ENCODE measurements at regions not wholly inside any gene's neighbourhood (a gene's known extent, or its start where the extent isn't known, plus 50 kb on each side); places are given as distances from the start of the nearest gene placed in this dataset.

DNA sequence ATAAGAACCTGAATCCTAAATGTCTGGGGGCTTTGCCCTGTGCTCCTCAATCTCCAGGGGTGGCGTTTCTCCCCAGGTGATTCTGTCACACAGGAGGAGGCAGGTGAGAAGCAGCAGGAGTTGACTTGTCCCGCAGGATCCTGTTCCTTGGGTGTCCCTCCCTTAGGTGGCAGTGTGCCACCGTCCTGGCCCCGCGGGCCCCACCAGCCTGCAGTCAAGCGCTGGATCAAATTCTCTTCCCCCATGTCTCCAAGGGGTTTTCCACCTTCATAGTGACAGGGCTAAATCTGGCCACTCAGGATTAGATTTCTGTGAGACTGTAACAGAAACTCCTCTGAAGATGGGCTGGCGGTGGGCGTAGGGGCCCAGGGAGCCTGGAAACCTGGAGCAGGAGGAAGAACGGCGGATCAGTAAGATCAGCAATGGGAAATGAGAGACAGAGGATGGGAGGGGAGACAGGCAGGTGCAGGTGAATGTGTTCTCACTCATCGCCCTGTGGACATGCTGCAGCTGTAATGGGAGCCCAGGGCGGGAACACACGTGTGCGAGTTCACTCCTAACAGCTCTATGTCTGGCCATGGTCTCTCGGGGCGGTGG lies 329.2 kb upstream of the COBL start:
- Histone ChIP-seq H2AFZ (replicated peaks; ENCODE audit: low read length, poor library complexity) (no peak overlapping the region), H2BK20ac (ENCODE audit: low read depth, low read length) (no peak overlapping the region), H2BK120ac (ENCODE audit: low read depth, low read length) (no peak overlapping the region), H3K9me3 (ENCODE audit: control insufficient read depth, insufficient read depth, low read length) (peaks cover 36% of the 10 kb centered on the region), H3K4me3 (ENCODE audit: insufficient read depth, low read depth, low read length) (no peak overlapping the region), H3K23ac (ENCODE audit: low read depth, low read length) (no peak overlapping the region), H3K14ac (replicated peaks; ENCODE audit: low read depth, low read length) (no peak overlapping the region), H3K4me2 (ENCODE audit: low read depth, low read length) (no peak overlapping the region), H3K4ac (ENCODE audit: low read depth, low read length) (no peak overlapping the region), H3K56ac (ENCODE audit: extremely low read depth, insufficient read depth, low read length) (no peak overlapping the region), H2BK15ac (ENCODE audit: low read depth, low read length) (no peak overlapping the region), H3K36me3 (ENCODE audit: control insufficient read depth, insufficient read depth, low read length) (no peaks in the 10 kb centered on the region), H3K18ac (ENCODE audit: low read depth, low read length) (no peak overlapping the region), H3K9ac (ENCODE audit: low read depth, low read length) (no peak overlapping the region), H3K27me3 (ENCODE audit: control insufficient read depth, insufficient read depth, low read length) (no peaks in the 10 kb centered on the region), H4K91ac (ENCODE audit: insufficient read depth, low read depth, low read length) (no peak overlapping the region), H4K5ac (ENCODE audit: low read depth, low read length) (no peak overlapping the region), H4K20me1 (ENCODE audit: insufficient read depth, low read length) (no peaks in the 10 kb centered on the region), H2AK9ac (replicated peaks; ENCODE audit: low read depth, low read length, poor library complexity) (no peak overlapping the region), H3K4me1 (ENCODE audit: control insufficient read depth, insufficient read depth, low read length) (no peaks in the 10 kb centered on the region), H4K8ac (ENCODE audit: low read depth in 2 of 2, low read length in 2 of 2) (no peak overlapping the region), H3K9me1 (ENCODE audit: insufficient read depth, low read length) (no peaks in the 10 kb centered on the region), H3K27ac (ENCODE audit: insufficient read depth, low read length) (no peak overlapping the region), H2AK5ac (ENCODE audit: low read depth, low read length) (no peak overlapping the region), H2BK5ac (ENCODE audit: low read depth, low read length, poor library complexity, severe bottlenecking) (no peak overlapping the region), H3K79me1 (ENCODE audit: low read depth in 1 of 2, low read length in 2 of 2) (no peaks in the 10 kb centered on the region)
- no TSS peak for BruUV-seq (replicated peaks)
- ATAC-seq (ENCODE audit: low read depth): no peak
- WGBS, 2 experiments (ENCODE audit: extremely low coverage in 2 of 2, insufficient read length in 1 of 2): no CpG with 5 or more reads among the region's 16 CpGs
- intact Hi-C loops (cut with micrococcal nuclease): no loop called here
- no peak for TF ChIP-seq FOS (IDR thresholded peaks at IDR 0.05; ENCODE audit: low read depth, low read length)
- TF ChIP-seq RCOR1 (IDR thresholded peaks at IDR 0.05; ENCODE audit: insufficient replicate concordance, low read length): no peak
- TF ChIP-seq RFX5 (IDR thresholded peaks at IDR 0.05; ENCODE audit: low read depth, low read length): no peak
- TF ChIP-seq CHD1 (IDR thresholded peaks at IDR 0.05; ENCODE audit: low read depth, low read length): no peak
- TF ChIP-seq BHLHE40 (IDR thresholded peaks at IDR 0.05; ENCODE audit: low read depth, low read length): no peak
- no peak for TF ChIP-seq POLR2A (IDR thresholded peaks at IDR 0.05; ENCODE audit: low read depth, low read length)
- TF ChIP-seq SMC3 (IDR thresholded peaks at IDR 0.05; ENCODE audit: low read depth, low read length): no peak
- TF ChIP-seq NFE2L2 (IDR thresholded peaks at IDR 0.05; ENCODE audit: low read depth, low read length): no peak
- TF ChIP-seq, protein P1, sequence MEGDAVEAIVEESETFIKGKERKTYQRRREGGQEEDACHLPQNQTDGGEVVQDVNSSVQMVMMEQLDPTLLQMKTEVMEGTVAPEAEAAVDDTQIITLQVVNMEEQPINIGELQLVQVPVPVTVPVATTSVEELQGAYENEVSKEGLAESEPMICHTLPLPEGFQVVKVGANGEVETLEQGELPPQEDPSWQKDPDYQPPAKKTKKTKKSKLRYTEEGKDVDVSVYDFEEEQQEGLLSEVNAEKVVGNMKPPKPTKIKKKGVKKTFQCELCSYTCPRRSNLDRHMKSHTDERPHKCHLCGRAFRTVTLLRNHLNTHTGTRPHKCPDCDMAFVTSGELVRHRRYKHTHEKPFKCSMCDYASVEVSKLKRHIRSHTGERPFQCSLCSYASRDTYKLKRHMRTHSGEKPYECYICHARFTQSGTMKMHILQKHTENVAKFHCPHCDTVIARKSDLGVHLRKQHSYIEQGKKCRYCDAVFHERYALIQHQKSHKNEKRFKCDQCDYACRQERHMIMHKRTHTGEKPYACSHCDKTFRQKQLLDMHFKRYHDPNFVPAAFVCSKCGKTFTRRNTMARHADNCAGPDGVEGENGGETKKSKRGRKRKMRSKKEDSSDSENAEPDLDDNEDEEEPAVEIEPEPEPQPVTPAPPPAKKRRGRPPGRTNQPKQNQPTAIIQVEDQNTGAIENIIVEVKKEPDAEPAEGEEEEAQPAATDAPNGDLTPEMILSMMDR (conservative IDR thresholded peaks at IDR 0.05; ENCODE audit: low read depth, low read length): no peak
- TF ChIP-seq RAD21 (IDR thresholded peaks at IDR 0.05; ENCODE audit: low read length): no peak
- no peak for TF ChIP-seq MAZ (IDR thresholded peaks at IDR 0.05; ENCODE audit: borderline replicate concordance, low read depth, low read length)
- TF ChIP-seq MAFK (IDR thresholded peaks at IDR 0.05; ENCODE audit: low read depth, low read length): no peak
- TF ChIP-seq, protein P2, sequence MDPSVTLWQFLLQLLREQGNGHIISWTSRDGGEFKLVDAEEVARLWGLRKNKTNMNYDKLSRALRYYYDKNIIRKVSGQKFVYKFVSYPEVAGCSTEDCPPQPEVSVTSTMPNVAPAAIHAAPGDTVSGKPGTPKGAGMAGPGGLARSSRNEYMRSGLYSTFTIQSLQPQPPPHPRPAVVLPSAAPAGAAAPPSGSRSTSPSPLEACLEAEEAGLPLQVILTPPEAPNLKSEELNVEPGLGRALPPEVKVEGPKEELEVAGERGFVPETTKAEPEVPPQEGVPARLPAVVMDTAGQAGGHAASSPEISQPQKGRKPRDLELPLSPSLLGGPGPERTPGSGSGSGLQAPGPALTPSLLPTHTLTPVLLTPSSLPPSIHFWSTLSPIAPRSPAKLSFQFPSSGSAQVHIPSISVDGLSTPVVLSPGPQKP (IDR thresholded peaks at IDR 0.05; ENCODE audit: borderline replicate concordance, low read depth, low read length): no peak
- TF ChIP-seq, protein P3, sequence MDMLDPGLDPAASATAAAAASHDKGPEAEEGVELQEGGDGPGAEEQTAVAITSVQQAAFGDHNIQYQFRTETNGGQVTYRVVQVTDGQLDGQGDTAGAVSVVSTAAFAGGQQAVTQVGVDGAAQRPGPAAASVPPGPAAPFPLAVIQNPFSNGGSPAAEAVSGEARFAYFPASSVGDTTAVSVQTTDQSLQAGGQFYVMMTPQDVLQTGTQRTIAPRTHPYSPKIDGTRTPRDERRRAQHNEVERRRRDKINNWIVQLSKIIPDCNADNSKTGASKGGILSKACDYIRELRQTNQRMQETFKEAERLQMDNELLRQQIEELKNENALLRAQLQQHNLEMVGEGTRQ (IDR thresholded peaks at IDR 0.05; ENCODE audit: low read depth, low read length): no peak
- TF ChIP-seq MXI1 (IDR thresholded peaks at IDR 0.05; ENCODE audit: borderline replicate concordance, low read depth, low read length): no peak
- no peak for TF ChIP-seq CEBPB (IDR thresholded peaks at IDR 0.05; ENCODE audit: low read depth, low read length)
- ChIA-PET CTCF (no interaction called here), POLR2A (ENCODE audit: unreplicated experiment) (no interaction called here)
- in situ Hi-C loops (cut with MboI; ENCODE audit: low sequenced_read_pairs): no loop called here
- no peak for DNase-seq
- dilution Hi-C loops (cut with HindIII; ENCODE audit: low sequenced_read_pairs, unreplicated experiment): no loop called here
